ENCODE measurements at regions not wholly inside any gene's neighbourhood (a gene's known extent, or its start where the extent isn't known, plus 50 kb on each side); places are given as distances from the start of the nearest gene placed in this dataset.

GRCh38 chr3:150035910-150036612 lies 65.4 kb upstream of the PFN2 start:
- TF ChIP-seq CTCF (IDR thresholded peaks at IDR 0.05) (no peak), EP300 (IDR thresholded peaks at IDR 0.05) (no peak), POLR2AphosphoS5 (IDR thresholded peaks at IDR 0.05) (no peak), POLR2A (IDR thresholded peaks at IDR 0.05) (no peak)
- Histone ChIP-seq H3K27me3 (no peaks in the 10 kb centered on the region), H3K4me3 (no peak overlapping the region), H3K4me1 (no peaks in the 10 kb centered on the region), H3K27ac (no peak overlapping the region), H3K36me3 (no peaks in the 10 kb centered on the region), H3K9me3 (peaks cover 0 to 5% (median 0%) of the 10 kb centered on the region in 3 donors)
- no peak for ATAC-seq
- WGBS, 2 donors (ENCODE audit: low coverage in 1 of 2) = 60 to 85% methylated on average over 6 to 7 of the region's 7 CpGs

GRCh38 chr3:150035301-150035779 lies 64.6 kb upstream of the PFN2 start:
- no peak for TF ChIP-seq EP300 (IDR thresholded peaks at IDR 0.05)
- TF ChIP-seq CTCF (IDR thresholded peaks at IDR 0.05) = no peak
- TF ChIP-seq POLR2AphosphoS5 (IDR thresholded peaks at IDR 0.05) = no peak
- TF ChIP-seq POLR2A (IDR thresholded peaks at IDR 0.05) = no peak
- H3K4me3 ChIP-seq = no peak overlapping the region
- ATAC-seq = no peak
- H3K36me3 ChIP-seq = no peaks in the 10 kb centered on the region
- H3K9me3 ChIP-seq = no peaks in the 10 kb centered on the region
- WGBS, 2 donors (ENCODE audit: low coverage in 1 of 2) = 87 to 88% methylated on average over 3 to 6 of the region's 6 CpGs
- H3K27me3 ChIP-seq = no peaks in the 10 kb centered on the region
- no peak overlapping the region for H3K27ac ChIP-seq
- no peaks in the 10 kb centered on the region for H3K4me1 ChIP-seq

- TF ChIP-seq POLR2A (IDR thresholded peaks at IDR 0.05) = no peak
- TF ChIP-seq POLR2AphosphoS5 (IDR thresholded peaks at IDR 0.05) = no peak
- TF ChIP-seq CTCF (IDR thresholded peaks at IDR 0.05) = no peak
- TF ChIP-seq EP300 (IDR thresholded peaks at IDR 0.05) = no peak
- no peak overlapping the region for H3K4me3 ChIP-seq
- H3K27me3 ChIP-seq = no peaks in the 10 kb centered on the region
- H3K9me3 ChIP-seq = no peaks in the 10 kb centered on the region
- H3K4me1 ChIP-seq = no peaks in the 10 kb centered on the region
- no peak for ATAC-seq
- no peak overlapping the region for H3K27ac ChIP-seq
- H3K36me3 ChIP-seq = no peaks in the 10 kb centered on the region
- 0 to 55% methylated on average over 1 to 2 of the region's 2 CpGs for WGBS, 2 donors (ENCODE audit: low coverage in 1 of 2)
Observed at GRCh38 chr3:150033721-150034120, 63.0 kb upstream of the PFN2 start.

GRCh38 chr3:150030841-150031240 lies 60.1 kb upstream of the PFN2 start:
- TF ChIP-seq POLR2AphosphoS5 (IDR thresholded peaks at IDR 0.05) (no peak), EP300 (IDR thresholded peaks at IDR 0.05) (no peak), POLR2A (IDR thresholded peaks at IDR 0.05) (no peak), CTCF (IDR thresholded peaks at IDR 0.05) (no peak)
- no peaks in the 10 kb centered on the region for H3K36me3 ChIP-seq
- H3K9me3 ChIP-seq = peaks cover 0 to 13% (median 0%) of the 10 kb centered on the region in 3 donors
- H3K27me3 ChIP-seq = no peaks in the 10 kb centered on the region
- H3K4me3 ChIP-seq = no peak overlapping the region
- no peak overlapping the region for H3K27ac ChIP-seq
- ATAC-seq = no peak
- 80 to 94% methylated on average over 1 to 2 of the region's 2 CpGs for WGBS, 2 donors (ENCODE audit: low coverage in 1 of 2)
- no peaks in the 10 kb centered on the region for H3K4me1 ChIP-seq

GRCh38 chr3:150023239-150023636 lies 52.5 kb upstream of the PFN2 start:
- Histone ChIP-seq H3K4me1 (no peaks in the 10 kb centered on the region), H3K27me3 (no peaks in the 10 kb centered on the region), H3K27ac (no peak overlapping the region), H3K36me3 (no peaks in the 10 kb centered on the region), H3K4me3 (no peak overlapping the region), H3K9me3 (peaks cover 0 to 26% (median 0%) of the 10 kb centered on the region in 3 donors)
- no peak for ATAC-seq
- WGBS, 2 donors (ENCODE audit: low coverage in 1 of 2) = 67% methylated on average over 1 of the region's 1 CpG; no CpG with 5 or more reads in 1 of the 2 donors
- no peak for TF ChIP-seq EP300 (IDR thresholded peaks at IDR 0.05)
- TF ChIP-seq POLR2AphosphoS5 (IDR thresholded peaks at IDR 0.05) = no peak
- no peak for TF ChIP-seq CTCF (IDR thresholded peaks at IDR 0.05)
- no peak for TF ChIP-seq POLR2A (IDR thresholded peaks at IDR 0.05)

All from gastroesophageal sphincter (tissue), 4 donors.